Daoy (cell line): ENCODE measurements at regions not wholly inside any gene's neighbourhood (a gene's known extent, or its start where the extent isn't known, plus 50 kb on each side); places are given as distances from the start of the nearest gene placed in this dataset.

Experiments
- DNase-seq: peaks from one replicate; pipeline ENCODE4 v3.0.0-alpha.2; 2015; ENCODE audit warnings: low read depth

DNA sequence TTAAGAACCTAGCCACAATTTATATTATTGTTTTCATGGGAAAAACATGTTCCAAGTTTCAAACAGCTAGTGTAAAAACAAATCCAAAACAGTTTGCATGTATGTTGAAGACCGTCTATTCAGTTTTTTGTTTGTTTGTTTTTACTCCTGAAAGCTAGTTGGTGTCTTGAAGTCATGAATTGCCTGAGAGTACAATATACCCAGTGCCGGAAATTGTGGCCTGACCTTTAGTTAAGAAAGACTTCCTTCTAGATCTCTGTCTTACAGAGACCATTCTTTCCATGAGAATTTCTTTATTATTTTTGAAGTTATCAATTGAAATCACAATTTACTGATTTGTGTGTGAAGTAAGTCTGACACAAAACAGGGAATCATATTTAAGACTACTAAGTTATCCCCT, 474.8 kb downstream of the KCNJ2 start:
- DNase-seq, result no peak

DNA sequence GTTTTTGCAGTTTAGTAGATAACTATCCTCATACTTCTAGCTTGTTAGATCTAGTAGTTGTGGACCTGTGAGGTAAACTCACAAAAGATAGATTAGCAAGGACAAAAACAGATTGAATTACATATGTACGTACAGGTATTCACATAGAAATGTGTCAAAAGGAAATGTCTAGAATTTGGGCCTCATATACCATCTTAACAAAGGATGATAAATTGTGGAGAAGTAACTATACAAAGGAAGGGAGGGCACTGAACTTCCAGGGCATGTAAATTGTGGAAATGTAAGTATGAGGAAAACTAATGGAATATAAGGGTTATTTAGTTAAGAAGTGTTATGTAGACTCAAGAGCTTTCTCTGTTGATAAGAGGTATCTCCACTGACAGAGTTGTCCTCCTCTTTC, 477.3 kb downstream of the KCNJ2 start:
- no peak for DNase-seq

DNA sequence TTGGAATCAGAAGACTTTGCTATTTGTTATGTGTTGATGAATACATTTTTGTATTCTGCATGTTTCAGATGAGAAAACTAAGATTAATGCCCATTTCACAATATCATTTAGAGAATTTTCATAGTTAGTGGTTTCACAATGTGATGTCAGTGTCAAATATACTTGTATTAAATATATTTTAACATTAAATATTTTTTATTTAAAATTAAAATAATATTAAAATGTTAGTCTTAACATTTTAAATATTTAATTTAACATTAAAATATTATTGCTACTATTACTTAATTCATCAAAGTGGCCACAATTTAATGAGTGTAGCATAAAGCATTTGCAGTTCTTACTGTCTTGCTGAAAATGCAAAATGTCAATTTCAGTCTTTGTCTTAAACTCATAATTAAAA, 478.8 kb downstream of the KCNJ2 start:
- no peak for DNase-seq

DNA sequence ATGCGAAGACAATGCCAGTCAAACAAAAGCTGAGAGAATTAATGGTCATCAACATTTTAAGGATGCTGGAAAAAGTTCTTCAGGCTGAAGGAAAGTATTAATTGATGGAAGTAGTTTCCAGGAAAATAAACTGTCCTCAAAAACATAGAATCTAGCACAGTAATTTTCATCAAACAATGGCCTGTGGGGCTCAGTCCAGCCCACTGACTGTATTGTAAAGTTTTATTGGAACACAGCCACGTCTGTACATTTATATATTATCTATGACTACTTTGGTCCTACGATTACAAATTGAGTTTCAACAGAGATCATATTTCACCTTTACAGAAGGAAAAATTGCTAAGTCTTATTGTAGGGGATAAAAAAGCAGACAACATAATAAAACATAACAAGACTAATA, 484.5 kb downstream of the KCNJ2 start:
- DNase-seq, result no peak

DNA sequence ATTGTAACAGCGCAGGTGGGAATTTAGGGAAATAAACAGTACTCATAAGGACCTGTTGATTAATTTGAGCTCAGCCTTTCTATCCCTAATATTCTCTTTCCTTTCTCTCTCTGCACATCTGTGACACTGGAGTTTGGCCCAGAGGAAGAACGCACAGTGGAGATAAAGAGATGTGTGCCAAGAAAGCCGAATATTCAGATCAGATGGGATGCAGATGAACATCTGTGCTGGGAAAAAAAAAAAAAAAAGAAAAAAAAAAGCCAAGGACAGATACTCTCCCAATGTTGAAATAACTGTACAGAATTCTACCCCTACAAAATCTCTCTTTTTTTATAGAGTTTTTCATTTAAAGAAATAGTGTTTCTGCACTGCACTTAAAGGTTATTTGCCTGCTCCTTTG, 485.4 kb downstream of the KCNJ2 start:
- no peak for DNase-seq

DNA sequence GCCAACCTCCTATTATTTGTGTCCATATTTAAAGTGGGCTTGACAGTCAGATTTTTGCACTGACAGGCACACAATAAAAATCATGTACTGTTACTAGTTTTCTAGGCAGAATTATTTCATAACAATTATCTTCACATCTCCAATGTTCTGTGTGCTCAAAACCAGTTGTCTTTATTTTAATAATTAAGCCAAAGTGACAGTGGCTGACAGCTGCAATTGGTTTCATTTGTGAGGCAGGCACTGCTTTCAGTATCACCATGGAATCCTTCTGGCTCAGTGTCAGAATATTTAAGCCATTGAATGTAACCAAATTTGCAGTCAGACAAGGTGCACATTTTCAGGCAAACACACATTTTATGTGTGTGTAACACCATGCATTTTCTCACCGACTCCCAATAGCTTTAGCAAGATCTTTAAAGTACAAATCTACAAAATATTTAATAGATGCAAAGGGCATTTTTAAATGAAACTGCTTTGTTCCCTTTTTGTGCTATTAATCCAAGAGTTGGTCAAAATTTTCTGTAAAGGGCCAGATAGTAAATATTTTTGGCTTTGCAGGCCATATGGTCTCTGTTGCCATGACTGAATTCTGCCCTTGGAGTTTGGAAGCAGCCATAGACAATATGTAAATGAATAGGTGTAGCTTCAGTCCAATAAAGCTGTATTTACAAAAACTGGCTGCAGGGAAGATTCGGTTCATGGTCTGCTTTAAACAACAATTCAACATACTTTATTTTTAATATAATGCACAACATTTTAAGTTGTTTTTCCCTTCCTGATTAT, 486.0 kb downstream of the KCNJ2 start:
- DNase-seq, result no peak

DNA sequence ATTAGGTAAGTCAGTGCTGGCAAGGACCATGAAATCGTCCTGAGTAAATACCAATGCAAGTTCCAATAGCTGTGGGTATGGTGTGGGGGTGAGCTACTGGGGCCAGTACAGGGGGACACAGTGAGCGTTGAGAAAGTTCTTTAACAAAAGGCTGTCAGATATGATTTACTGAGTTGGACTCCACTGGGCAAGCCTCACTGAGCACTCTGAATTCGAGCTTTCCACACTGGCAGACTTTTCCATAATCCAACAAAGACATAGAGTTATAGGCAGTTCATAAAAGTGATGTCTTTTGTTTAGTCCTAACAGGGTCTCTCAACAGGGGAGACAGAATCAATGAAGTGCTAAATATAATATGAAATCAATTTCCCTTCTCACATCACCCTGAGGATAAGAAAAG, 489.0 kb downstream of the KCNJ2 start:
- no peak for DNase-seq

DNA sequence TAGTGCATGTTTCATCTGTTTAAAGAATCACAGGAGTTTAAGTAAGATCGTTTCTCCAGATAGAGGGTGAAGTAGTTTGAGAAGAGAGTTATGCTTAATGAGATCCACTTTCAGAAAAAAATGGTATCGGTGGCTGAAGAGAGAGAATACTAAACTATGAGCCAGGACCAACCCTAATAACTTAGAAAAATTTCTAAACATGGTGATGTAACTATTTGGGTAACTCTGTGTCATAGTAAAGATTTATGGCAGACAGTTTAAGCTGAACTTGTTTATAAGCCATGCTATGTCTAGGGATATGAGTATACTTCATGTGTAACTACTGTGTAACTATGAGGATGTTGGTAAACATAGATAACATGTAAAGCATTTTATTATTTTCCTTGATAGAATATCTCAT, 489.5 kb downstream of the KCNJ2 start:
- no peak for DNase-seq

DNA sequence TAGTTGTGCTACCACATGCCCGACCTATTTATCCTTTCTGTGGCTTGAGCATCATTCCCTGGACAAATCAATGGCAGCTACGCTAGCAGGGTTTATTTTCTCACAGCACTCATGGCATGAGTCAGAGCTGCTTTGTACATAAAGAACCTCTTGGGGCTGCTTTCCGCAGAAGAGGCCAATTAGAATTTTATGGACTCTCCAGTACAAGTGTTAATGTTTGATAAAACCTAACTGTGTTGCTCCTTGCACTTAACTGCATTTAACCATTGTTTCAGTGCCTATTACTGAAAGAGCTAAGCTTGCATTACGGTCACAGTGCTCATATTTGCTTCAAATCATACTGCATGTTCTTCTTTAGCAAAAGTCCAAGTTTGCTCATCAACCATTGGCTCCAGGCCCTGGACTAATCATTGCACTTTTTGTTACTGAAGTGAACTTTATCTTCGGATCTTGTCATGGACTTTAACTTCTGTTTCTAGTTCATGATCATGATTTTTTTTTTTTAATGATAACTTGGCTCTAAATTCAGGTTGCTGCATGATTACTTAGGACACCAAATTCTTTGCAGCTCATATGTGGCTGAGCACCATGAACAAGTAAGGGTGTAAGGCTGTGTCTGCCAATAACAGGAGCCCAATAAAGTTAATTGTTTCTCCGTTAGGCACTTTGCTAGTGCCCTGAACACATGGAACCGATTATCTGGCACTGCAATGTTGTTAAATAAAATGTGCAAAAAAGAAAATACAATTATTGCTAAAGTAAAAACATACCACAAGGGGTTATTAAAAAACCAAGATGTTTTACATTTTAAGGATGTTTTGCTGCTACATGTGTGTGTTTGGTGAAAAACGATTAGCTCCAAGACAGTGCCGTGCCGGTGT, 492.2 kb downstream of the KCNJ2 start:
- peak; percentile 58 for DNase-seq

DNA sequence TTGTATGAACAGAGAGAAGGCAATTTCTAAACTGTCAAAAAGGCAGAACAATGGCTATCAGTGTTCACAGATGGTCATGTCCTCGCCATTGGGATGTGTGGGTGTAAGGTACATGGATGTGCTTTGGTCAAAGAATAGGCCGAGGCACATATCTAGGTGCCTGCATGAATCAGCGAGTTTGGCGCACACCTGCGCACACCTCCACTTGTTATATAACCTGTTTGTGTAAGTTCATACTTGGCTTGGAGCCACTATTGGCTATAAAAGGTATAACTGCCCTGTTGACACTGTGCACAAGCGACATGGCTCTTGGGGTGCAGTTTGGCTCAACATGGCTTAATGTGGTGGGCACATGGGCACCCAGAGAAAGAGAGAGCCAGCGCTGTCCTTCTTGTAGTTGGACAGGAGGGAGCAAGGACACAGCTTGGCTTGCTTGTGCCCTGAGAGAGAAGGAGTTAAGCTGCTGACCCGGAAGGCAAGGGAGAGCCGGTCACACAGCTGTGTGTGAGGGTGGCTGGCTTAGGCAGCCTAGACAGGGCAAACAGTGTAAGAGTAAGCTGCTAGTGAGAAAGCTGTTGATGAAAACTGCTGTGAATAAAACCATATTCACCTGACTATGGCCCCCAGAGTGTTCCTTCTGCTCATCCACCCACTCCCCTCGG, 499.1 kb downstream of the KCNJ2 start:
- DNase-seq, result no peak

DNA sequence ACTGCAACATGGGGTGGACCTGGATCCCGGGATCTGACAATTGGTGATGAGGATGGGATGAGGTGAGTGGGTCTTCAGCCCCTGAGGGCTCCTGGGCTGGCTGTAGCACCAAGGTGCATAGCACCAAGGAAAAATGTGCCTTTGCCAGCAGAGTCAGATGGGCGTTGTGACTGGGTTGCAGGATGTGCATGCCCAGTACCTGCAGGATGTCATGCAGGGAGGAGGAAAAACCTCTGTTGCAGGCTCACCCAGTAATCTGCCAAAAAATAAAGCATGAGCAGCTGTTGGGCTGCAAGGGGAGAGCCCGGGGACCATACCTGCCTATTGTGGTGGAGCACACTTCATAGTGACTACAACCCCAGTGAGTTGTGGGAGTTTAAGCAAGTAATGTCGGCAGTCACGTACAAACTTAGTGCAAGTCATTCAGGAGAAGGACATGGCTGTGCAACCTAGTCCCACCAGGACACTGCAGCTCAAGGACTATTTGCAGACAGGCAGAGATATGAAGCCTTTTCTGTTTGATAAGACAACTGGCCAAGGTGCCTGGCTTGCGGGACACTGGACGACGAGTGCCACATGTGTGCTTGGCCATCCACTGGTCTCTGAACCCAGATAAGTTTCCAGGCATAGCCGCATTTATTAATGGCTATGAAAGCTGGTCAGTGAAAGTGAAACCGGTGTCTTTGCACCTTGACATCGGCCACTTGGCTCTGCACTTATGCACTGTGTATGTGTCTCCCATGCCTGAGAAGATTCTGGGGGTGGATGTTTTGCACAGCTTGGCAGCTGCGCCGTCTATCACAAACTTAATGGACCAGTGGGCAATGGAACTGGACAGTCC, 499.8 kb downstream of the KCNJ2 start:
- no peak for DNase-seq

DNA sequence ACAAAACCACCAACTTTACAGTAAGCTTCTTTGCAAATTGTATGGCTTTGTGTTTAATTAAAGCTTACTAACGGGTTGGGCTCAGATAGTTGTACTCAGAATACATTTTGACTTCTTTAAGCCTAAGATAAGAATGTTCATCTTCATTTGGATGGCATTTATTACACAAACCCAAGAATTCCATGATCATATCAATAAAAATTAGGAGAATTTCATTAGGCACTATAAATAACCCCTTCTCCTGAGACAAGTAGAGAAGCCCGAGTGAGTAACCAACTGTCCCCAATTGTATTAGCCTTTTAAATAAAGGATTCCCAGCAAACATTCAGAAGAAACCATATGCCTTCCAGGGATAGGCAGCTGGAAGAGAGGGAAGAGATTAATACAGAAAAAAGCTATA, 504.7 kb downstream of the KCNJ2 start:
- no peak for DNase-seq

DNA sequence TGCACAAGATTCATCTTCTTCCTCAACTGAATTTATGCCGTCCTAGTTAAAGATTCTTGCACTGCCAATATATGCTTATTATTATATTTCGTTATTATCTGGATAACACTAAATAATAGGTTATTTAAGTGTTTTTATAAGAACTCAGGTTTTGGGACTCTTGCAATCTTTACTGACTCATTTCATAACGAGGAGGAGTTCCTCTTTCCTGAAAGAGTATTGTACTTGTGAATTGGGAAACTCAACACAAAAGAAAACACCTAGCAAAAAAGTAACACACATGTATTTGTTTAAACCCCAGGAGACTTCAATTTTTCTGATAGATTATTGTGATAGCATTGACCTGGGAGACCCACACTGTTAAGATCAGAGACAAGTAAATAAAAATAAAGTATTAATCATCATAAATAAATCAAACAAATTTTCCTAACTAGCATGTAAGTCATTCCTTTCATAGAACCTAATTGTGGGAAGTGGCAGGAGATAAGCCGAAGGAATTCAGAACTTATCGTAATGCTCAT, 505.8 kb downstream of the KCNJ2 start:
- no peak for DNase-seq

DNA sequence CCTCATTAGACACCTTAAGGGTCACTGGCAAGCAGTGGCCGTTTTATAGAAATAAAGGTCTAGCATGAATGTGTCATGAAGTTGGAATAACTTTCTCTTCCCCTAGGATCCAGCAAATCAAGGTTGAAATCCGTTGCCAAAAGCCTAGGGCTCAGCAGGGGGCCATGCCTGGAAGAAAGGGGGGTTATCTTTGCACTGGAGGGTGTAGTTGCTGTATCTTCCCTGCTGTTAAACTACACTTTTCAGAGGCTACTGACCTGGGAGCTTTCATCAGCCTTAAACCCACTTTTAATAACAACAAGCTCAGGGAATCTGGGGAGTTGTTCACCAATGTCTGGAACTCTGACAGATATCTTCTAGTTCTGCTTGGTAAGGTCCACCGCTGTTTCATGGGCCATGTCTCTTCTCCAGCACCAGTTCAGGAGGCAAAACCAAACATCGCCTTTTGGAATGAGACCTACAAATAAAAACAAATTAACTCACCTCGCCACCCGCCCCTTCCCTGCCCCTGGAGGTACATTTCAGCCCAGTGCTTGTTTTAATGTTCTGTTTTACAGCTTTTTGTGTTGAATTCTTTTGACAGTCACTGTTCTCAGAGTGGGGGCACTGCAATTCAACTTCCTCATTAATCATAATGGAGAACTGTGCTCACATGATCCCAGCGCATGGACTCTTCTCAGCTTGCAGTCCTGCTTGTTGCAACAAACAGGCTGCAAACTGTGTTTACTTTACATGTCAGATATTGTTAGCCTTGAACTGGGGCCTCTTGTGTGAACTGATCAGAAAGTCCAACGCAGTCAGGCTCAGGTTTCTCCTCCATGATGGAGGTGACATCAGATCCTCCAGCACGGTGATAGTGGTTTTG, 508.7 kb downstream of the KCNJ2 start:
- no peak for DNase-seq

DNA sequence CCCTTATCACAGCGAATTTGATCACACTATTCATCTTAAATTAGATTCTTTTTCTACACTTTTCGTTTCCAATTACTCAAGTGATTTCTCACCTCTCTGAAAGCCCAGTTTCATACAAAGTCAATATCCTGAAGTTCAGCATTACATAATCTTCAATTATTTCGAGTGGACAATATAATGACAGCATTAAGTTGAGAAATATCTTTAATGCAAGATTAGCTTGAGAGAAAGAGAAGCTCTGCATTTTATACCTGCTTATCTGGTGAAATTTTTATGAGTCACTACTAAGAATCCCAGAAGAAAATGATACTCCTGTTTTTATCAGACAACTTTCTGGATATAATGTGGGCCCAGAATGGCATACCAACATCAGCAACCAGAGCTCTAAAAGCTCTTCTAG, 509.6 kb downstream of the KCNJ2 start:
- DNase-seq, result no peak

DNA sequence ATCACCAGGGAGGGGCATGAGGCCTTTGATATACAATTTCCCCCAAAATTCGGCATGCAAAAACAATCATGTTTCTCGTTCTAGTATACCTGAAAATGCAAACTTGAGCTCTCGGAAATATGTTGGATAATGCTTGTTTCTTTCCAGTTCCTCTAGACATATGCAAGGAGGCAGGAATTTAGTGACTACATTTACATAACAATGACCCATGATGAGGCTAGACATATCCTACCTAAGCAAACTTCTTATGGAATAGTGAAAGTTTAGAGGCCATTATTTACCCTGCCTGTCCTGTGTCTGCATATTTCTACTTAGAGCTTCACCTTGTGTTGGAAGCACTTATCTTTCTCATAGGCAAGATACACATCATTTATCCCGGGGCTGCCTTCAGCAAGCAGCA, 514.6 kb downstream of the KCNJ2 start:
- no peak for DNase-seq

DNA sequence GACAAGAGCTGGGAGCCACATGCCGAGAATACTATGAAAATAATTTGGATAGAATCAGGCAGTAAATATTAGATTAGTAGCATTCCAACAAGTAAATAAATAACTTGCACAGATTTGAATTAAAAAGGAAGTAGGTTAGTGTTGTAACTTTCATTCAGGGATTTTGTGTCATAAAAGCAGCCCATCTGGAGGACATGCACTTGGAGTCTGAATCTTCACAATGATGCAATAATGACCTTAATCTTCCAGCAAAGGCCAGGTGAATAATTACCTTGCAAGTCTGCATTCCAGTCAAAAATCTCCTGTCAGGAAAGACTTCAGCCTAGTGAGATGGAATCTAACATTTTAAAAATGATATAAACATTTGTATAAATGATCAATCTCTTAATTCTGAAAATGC, 518.1 kb downstream of the KCNJ2 start:
- DNase-seq, result no peak

DNA sequence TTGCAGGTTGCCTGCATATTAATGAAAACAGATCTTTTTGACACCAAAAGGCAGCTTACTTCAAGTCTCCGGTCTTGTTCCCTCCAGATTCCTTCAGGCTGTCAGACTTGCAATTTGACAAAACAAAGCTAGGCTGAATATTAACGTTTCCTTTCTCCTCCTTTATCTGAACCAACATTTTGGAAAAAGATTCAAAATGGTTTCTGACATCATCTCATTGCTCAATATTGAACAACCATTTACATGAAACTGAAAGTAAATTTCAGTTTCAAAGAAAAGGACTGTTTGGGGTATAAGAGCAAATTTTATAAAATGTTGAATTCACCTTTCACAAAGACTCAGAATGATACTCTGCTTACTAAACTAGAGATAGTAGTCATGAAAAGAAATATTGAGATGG, 521.8 kb downstream of the KCNJ2 start:
- DNase-seq, result no peak

DNA sequence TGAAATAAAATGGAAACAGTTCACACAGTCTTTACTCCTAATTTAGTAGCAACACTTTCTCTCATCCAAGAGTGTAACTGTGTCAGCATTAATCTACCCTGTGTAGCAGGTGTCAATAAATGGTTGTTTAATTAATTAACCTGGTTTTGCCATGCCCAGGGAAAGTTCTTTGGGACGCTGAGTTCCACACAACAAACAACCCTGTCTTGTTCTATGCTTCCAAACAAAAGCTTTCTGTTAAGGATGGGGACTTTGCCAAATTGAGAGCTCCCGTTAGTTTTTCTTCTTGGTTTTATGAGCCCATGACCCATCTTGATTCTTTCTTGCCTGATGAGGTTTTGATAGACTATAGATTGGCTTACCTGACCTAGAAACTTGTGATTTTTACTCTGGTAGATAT, 530.1 kb downstream of the KCNJ2 start:
- no peak for DNase-seq

DNA sequence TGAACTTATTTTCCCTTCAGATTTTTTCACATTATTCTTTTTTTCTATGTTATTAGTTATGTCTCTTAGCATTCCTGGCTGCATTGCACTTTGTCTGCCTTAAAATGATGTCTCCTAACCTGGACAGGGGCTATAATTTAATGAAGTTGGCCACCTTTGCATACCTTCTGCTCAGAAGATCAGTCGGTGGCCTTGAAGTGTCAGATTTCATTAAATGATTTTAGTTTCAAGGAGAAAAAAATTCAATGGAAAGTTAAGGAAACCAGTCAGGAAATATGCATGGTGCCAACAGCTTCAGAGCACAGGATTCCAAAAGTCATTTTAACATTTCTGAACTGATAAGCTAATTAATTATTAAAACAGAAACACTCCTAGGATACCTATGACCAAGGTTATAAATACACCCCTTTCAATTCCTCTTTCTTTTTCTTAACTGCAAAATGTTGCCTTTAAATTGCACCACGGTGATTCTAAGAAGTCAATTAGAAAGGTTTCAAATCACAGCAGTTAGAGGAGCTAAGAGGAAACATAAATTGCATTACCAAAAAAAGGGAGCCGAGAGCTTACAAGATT, 533.4 kb downstream of the KCNJ2 start:
- no peak for DNase-seq
